PC-3 (cell line): ENCODE measurements at regions not wholly inside any gene's neighbourhood (a gene's known extent, or its start where the extent isn't known, plus 50 kb on each side); places are given as distances from the start of the nearest gene placed in this dataset.
"Not testable (repeated sequence)": the region's sequence is repeated elsewhere in the genome, so short reads cannot be mapped to it uniquely, and the experiment has no call there.

Source experiments
- ATAC-seq: fragments of 200-7000 bp; cut with Tn5 transposase; 2 replicates; pipeline ENCODE4 v1.9.1; 2020; ENCODE audit warnings: mild to moderate bottlenecking, moderate library complexity
- BruUV-seq: library from RNA; stranded (reverse); fragments of 400-500 nt; replicated peaks from 2 replicates; lab custom pipeline; 2021; lab: Mats Ljungman, UMichigan
- CTCF ChIA-PET: fragments of 300-600 bp; sonication (Branson Sonifier 250); formaldehyde crosslinking; loops from one replicate; lab custom pipeline; 2022; ENCODE audit warnings: antibody characterized with exemption; lab: Charles Lee
- POLR2A ChIA-PET: fragments of 300-600 bp; sonication (Branson Sonifier 250); formaldehyde crosslinking; loops from one replicate; lab custom pipeline; 2022; ENCODE audit warnings: antibody characterized with exemption; ENCODE audit not compliant: unreplicated experiment; lab: Charles Lee
- DNase-seq: peaks from one replicate; pipeline ENCODE4 v3.0.0-alpha.2; 2015
- H2AFZ ChIP-seq: fragments of 300-600 bp; sonication (generic); 2 replicates; pipeline ENCODE4 v1.6.0; 2016; ENCODE audit warnings: antibody characterized with exemption, low read length
- H3F3A ChIP-seq: fragments of 300-600 bp; sonication (generic); one replicate; pipeline ENCODE4 v1.6.0; 2017; ENCODE audit warnings: antibody characterized with exemption, low read length, control low read depth, mild to moderate bottlenecking; ENCODE audit not compliant: unreplicated experiment
- H3K27ac ChIP-seq: fragments of 300-600 bp; sonication (generic); 2 replicates; pipeline ENCODE4 v1.5.1; 2016; ENCODE audit warnings: mild to moderate bottlenecking, low read length
- H3K27me3 ChIP-seq: fragments of 300-600 bp; sonication (generic); 2 replicates; pipeline ENCODE4 v1.6.1; 2016; ENCODE audit warnings: low read length, mixed read lengths
- H3K36me3 ChIP-seq: fragments of 300-600 bp; sonication (generic); 2 replicates; pipeline ENCODE4 v1.6.1; 2016; ENCODE audit warnings: low read depth, mixed run types, low read length, mixed read lengths
- H3K4me1 ChIP-seq: fragments of 300-600 bp; sonication (generic); 2 replicates; pipeline ENCODE4 v1.5.1; 2016; ENCODE audit warnings: low read length; ENCODE audit not compliant: insufficient read depth
- H3K4me2 ChIP-seq: fragments of 300-600 bp; sonication (generic); 2 replicates; pipeline ENCODE4 v1.6.0; 2016; ENCODE audit warnings: low read length
- H3K4me3 ChIP-seq: fragments of 300-600 bp; sonication (generic); 2 replicates; pipeline ENCODE4 v1.5.1; 2016; ENCODE audit warnings: mild to moderate bottlenecking, low read length, mixed read lengths
- H3K79me2 ChIP-seq: fragments of 300-600 bp; sonication (generic); 2 replicates; pipeline ENCODE4 v1.6.1; 2017; ENCODE audit warnings: low read length, mixed read lengths
- H3K9ac ChIP-seq: fragments of 300-600 bp; sonication (generic); 2 replicates; pipeline ENCODE4 v1.6.0; 2016; ENCODE audit warnings: mild to moderate bottlenecking, low read length
- H3K9me2 ChIP-seq: fragments of 300-600 bp; sonication (generic); replicated peaks from 2 replicates; pipeline ENCODE4 v1.6.1; 2016; ENCODE audit warnings: mixed run types, low read length, mixed read lengths
- H3K9me3 ChIP-seq: fragments of 300-600 bp; sonication (generic); 2 replicates; pipeline ENCODE4 v1.6.1; 2016; ENCODE audit warnings: low read length, mixed read lengths
- H4K20me1 ChIP-seq: fragments of 300-600 bp; sonication (generic); 2 replicates; pipeline ENCODE4 v1.6.1; 2016; ENCODE audit warnings: low read length, mixed read lengths
- CTCF ChIP-seq: fragments of 300-600 bp; sonication (generic); conservative IDR thresholded peaks from 2 replicates; pipeline ENCODE4 v1.5.1; 2017; ENCODE audit warnings: antibody characterized with exemption, low read depth, mild to moderate bottlenecking, low read length
- EZH2 ChIP-seq: fragments of 300-600 bp; sonication (generic); IDR thresholded peaks from one replicate; pipeline ENCODE4 v1.6.1; 2017; ENCODE audit warnings: antibody characterized with exemption, mild to moderate bottlenecking, low read length; ENCODE audit not compliant: unreplicated experiment
- EZH2phosphoT487 ChIP-seq: fragments of 300-600 bp; sonication (generic); IDR thresholded peaks from 2 replicates; pipeline ENCODE4 v1.6.1; 2018; ENCODE audit warnings: mild to moderate bottlenecking, antibody characterized with exemption, low read length, borderline replicate concordance
- intact Hi-C: fragments of 100-400 bp; cut with micrococcal nuclease; formaldehyde crosslinking; loops from 2 replicates; pipeline ENCODE4 v1.9.0; 2023

GRCh38 chr4:187908731-187909130 is 86.8 kb upstream of the ZFP42 start:
- no TSS peak for BruUV-seq
- no peaks in the 10 kb centered on the region for H3K9me3 ChIP-seq
- DNase-seq, result no peak
- H3K4me3 ChIP-seq, result no peak overlapping the region
- H2AFZ ChIP-seq, result no peak overlapping the region
- no peaks in the 10 kb centered on the region for H3K9me2 ChIP-seq
- no peaks in the 10 kb centered on the region for H3K27me3 ChIP-seq
- no peak for ATAC-seq
- intact Hi-C loops, result no loop called here
- no peaks in the 10 kb centered on the region for H3K36me3 ChIP-seq
- no peak overlapping the region for H3K9ac ChIP-seq
- H3K4me2 ChIP-seq, result peak overlapping the region; percentile 22; the same call in 1 of the 2 replicates
- H3K79me2 ChIP-seq, result no peaks in the 10 kb centered on the region
- peaks cover 5% of the 10 kb centered on the region for H3K4me1 ChIP-seq
- ChIA-PET CTCF (no interaction called here), POLR2A (no interaction called here)
- TF ChIP-seq EZH2phosphoT487, result no peak
- TF ChIP-seq EZH2, result no peak
- no peak for TF ChIP-seq CTCF
- 0 out of 2 replicates have a peak overlapping the region, but pooled peaks have one; percentile 30 for H3K27ac ChIP-seq
- H3F3A ChIP-seq, result no peaks in the 10 kb centered on the region
- H4K20me1 ChIP-seq, result no peaks in the 10 kb centered on the region

GRCh38 chr4:187910741-187911140 is 84.8 kb upstream of the ZFP42 start:
- no peaks in the 10 kb centered on the region for H3F3A ChIP-seq
- no TSS peak for BruUV-seq
- ChIA-PET CTCF (no interaction called here), POLR2A (no interaction called here)
- no peak overlapping the region for H3K4me2 ChIP-seq
- no peak overlapping the region for H3K9ac ChIP-seq
- intact Hi-C loops, result no loop called here
- no peaks in the 10 kb centered on the region for H3K27me3 ChIP-seq
- H4K20me1 ChIP-seq, result no peaks in the 10 kb centered on the region
- H3K9me2 ChIP-seq, result no peaks in the 10 kb centered on the region
- ATAC-seq, result no peak
- no peaks in the 10 kb centered on the region for H3K79me2 ChIP-seq
- no peak for TF ChIP-seq EZH2phosphoT487
- TF ChIP-seq EZH2, result no peak
- no peak for TF ChIP-seq CTCF
- H2AFZ ChIP-seq, result no peak overlapping the region
- no peak overlapping the region for H3K4me3 ChIP-seq
- H3K4me1 ChIP-seq, result peaks cover 5% of the 10 kb centered on the region
- no peaks in the 10 kb centered on the region for H3K36me3 ChIP-seq
- DNase-seq, result no peak
- H3K9me3 ChIP-seq, result no peaks in the 10 kb centered on the region
- H3K27ac ChIP-seq, result no peak overlapping the region

- H3F3A ChIP-seq, H2AFZ ChIP-seq, H3K79me2 ChIP-seq, H3K27ac ChIP-seq, CTCF ChIA-PET, POLR2A ChIA-PET, H3K4me2 ChIP-seq, H3K27me3 ChIP-seq, H3K9me2 ChIP-seq, DNase-seq, H3K36me3 ChIP-seq, H3K4me1 ChIP-seq, H4K20me1 ChIP-seq, H3K9me3 ChIP-seq, H3K4me3 ChIP-seq, ATAC-seq, intact Hi-C loops, H3K9ac ChIP-seq, BruUV-seq: not testable (repeated sequence)
These were observed 80.2 kb upstream of the ZFP42 start for GRCh38 chr4:187915406-187915805.
